Astrocyte (in vitro differentiated cells and primary cell): ENCODE measurements at regions not wholly inside any gene's neighbourhood (a gene's known extent, or its start where the extent isn't known, plus 50 kb on each side); places are given as distances from the start of the nearest gene placed in this dataset.

Source experiments
- DNase-seq: peaks from one replicate; pipeline ENCODE4 v3.0.0-alpha.2; 2010; ENCODE audit warnings: low read depth
- FAIRE-seq: peaks from 2 replicates; lab custom pipeline; 2011; peaks lifted over from hg19 to GRCh38; lab: Jason Lieb, UNC
- H2AFZ ChIP-seq: 2 replicates; pipeline ENCODE4 v1.6.0; 2012; ENCODE audit warnings: low read depth, low read length, inconsistent platforms
- H3K27ac ChIP-seq: 2 replicates; pipeline ENCODE4 v1.5.1; 2011; ENCODE audit warnings: low read depth, low read length, inconsistent platforms
- H3K27me3 ChIP-seq: 2 replicates; pipeline ENCODE4 v1.6.0; 2011; ENCODE audit warnings: low read length, inconsistent platforms; ENCODE audit not compliant: insufficient read depth
- H3K36me3 ChIP-seq: 2 replicates; pipeline ENCODE4 v1.5.1; 2011; ENCODE audit warnings: low read length, inconsistent platforms; ENCODE audit not compliant: insufficient read depth
- H3K4me1 ChIP-seq: 2 replicates; pipeline ENCODE4 v1.5.1; 2011; ENCODE audit warnings: low read length, inconsistent platforms; ENCODE audit not compliant: insufficient read depth
- H3K4me2 ChIP-seq: 2 replicates; pipeline ENCODE4 v1.6.0; 2012; ENCODE audit warnings: low read length, inconsistent platforms
- H3K4me3 ChIP-seq: 2 replicates; pipeline ENCODE4 v1.5.1; 2011; ENCODE audit warnings: low read depth, mild to moderate bottlenecking, low read length, inconsistent platforms; ENCODE audit not compliant: insufficient read depth
- H3K79me2 ChIP-seq: 2 replicates; pipeline ENCODE4 v1.6.0; 2012; ENCODE audit warnings: mild to moderate bottlenecking, low read length, inconsistent platforms; ENCODE audit not compliant: insufficient read depth
- H3K9ac ChIP-seq: 2 replicates; pipeline ENCODE4 v1.6.0; 2012; ENCODE audit warnings: mild to moderate bottlenecking, low read length, inconsistent platforms
- H3K9me3 ChIP-seq: 2 replicates; pipeline ENCODE4 v1.5.1; 2012; ENCODE audit warnings: low read depth, mild to moderate bottlenecking, low read length, inconsistent platforms; ENCODE audit not compliant: insufficient read depth
- H4K20me1 ChIP-seq: 2 replicates; pipeline ENCODE4 v1.6.0; 2012; ENCODE audit warnings: low read length, inconsistent platforms; ENCODE audit not compliant: insufficient read depth
- H3K27ac Mint-ChIP-seq: one replicate; pipeline ENCODE4 v1.8.0; 2021; ENCODE audit warnings: mild to moderate bottlenecking, mixed read lengths; ENCODE audit not compliant: unreplicated experiment
- H3K27me3 Mint-ChIP-seq: one replicate; pipeline ENCODE4 v1.8.0; 2021; ENCODE audit warnings: low read depth, mixed read lengths; ENCODE audit not compliant: unreplicated experiment
- H3K36me3 Mint-ChIP-seq: one replicate; pipeline ENCODE4 v1.8.0; 2021; ENCODE audit warnings: low read depth, mixed read lengths; ENCODE audit not compliant: unreplicated experiment
- H3K4me1 Mint-ChIP-seq: one replicate; pipeline ENCODE4 v1.8.0; 2021; ENCODE audit warnings: low read depth, mixed read lengths; ENCODE audit not compliant: unreplicated experiment
- H3K4me3 Mint-ChIP-seq: one replicate; pipeline ENCODE4 v1.8.0; 2021; ENCODE audit warnings: mild to moderate bottlenecking, moderate library complexity, mixed read lengths; ENCODE audit not compliant: unreplicated experiment
- H3K9me3 Mint-ChIP-seq: one replicate; pipeline ENCODE4 v1.8.0; 2021; ENCODE audit warnings: mild to moderate bottlenecking, mixed read lengths; ENCODE audit not compliant: unreplicated experiment
- EZH2 ChIP-seq: IDR thresholded peaks from 2 replicates; pipeline ENCODE4 v1.6.1; 2012; ENCODE audit warnings: mild to moderate bottlenecking, low read length, inconsistent platforms; ENCODE audit not compliant: insufficient read depth
- TF ChIP-seq, protein P1 (sequence below): IDR thresholded peaks from 2 replicates; pipeline ENCODE4 v1.5.1; 2011; ENCODE audit warnings: low read depth, mild to moderate bottlenecking, inconsistent platforms, low read length, moderate library complexity; ENCODE audit not compliant: insufficient read depth

DNA sequence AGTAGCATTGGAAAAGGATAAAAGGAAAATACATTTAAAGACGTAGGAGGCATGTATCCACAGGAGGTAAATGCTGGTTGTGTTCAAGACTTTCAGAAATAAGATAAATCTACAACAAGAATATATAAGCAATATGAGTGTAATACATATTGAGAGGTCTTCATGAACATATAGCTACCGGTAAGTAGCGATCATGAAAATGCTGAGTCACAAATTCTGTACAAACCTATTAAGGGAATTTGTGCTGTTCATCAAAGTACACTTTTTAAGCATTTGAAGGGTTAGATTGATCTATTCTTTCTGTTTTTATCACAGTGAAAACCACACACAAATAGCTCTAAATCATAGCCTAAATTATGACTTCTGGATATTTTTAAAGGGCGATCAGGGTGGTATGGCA, 173.1 kb upstream of the NYAP2 start:
- H3K4me1 Mint-ChIP-seq = no peaks in the 10 kb centered on the region

DNA sequence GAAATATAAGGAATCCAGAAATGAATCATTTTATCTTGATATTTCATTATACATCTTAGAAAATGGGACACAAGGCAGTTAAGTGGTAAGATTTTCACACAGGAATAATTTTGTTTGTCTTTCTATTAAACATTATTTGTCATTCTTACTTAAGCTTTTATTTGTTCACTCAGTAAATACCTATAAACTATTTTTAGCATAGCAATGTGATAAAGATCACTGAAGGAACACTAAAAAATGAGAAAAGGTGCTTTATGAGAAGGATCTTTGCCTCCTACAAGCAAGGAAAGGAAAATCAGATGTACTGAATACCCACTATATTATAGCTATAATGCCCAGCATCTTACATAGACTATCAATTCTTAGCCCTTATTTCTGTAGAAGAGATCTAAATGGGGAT, 176.2 kb upstream of the NYAP2 start:
- Mint-ChIP-seq H3K27me3 (no peaks in the 10 kb centered on the region), H3K27ac (no peak overlapping the region), H3K4me1 (no peaks in the 10 kb centered on the region), H3K36me3 (no peaks in the 10 kb centered on the region), H3K4me3 (no peak overlapping the region), H3K9me3 (no peaks in the 10 kb centered on the region)
- Histone ChIP-seq H3K27me3 (no peaks in the 10 kb centered on the region), H3K27ac (no peak overlapping the region), H3K4me3 (no peak overlapping the region), H3K36me3 (no peaks in the 10 kb centered on the region), H4K20me1 (no peaks in the 10 kb centered on the region), H3K9me3 (no peaks in the 10 kb centered on the region), H3K4me2 (no peak overlapping the region), H2AFZ (no peak overlapping the region), H3K4me1 (no peaks in the 10 kb centered on the region), H3K9ac (no peak overlapping the region), H3K79me2 (no peaks in the 10 kb centered on the region)
- no peak for FAIRE-seq
- DNase-seq = no peak
- TF ChIP-seq EZH2 = no peak
- TF ChIP-seq, protein P1, sequence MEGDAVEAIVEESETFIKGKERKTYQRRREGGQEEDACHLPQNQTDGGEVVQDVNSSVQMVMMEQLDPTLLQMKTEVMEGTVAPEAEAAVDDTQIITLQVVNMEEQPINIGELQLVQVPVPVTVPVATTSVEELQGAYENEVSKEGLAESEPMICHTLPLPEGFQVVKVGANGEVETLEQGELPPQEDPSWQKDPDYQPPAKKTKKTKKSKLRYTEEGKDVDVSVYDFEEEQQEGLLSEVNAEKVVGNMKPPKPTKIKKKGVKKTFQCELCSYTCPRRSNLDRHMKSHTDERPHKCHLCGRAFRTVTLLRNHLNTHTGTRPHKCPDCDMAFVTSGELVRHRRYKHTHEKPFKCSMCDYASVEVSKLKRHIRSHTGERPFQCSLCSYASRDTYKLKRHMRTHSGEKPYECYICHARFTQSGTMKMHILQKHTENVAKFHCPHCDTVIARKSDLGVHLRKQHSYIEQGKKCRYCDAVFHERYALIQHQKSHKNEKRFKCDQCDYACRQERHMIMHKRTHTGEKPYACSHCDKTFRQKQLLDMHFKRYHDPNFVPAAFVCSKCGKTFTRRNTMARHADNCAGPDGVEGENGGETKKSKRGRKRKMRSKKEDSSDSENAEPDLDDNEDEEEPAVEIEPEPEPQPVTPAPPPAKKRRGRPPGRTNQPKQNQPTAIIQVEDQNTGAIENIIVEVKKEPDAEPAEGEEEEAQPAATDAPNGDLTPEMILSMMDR = no peak

More for the DNA sequence above, 173.1 kb upstream of the NYAP2 start:
- no peak overlapping the region for H3K4me2 ChIP-seq
- H3K9me3 ChIP-seq = no peaks in the 10 kb centered on the region
- no peak overlapping the region for H3K4me3 Mint-ChIP-seq
- H3K4me1 ChIP-seq = no peaks in the 10 kb centered on the region
- H2AFZ ChIP-seq = no peak overlapping the region
- TF ChIP-seq, protein P1 = no peak
- no peak for TF ChIP-seq EZH2
- H3K27ac Mint-ChIP-seq = no peak overlapping the region
- no peaks in the 10 kb centered on the region for H3K27me3 Mint-ChIP-seq
- no peak for DNase-seq
- H3K36me3 ChIP-seq = no peaks in the 10 kb centered on the region
- no peak overlapping the region for H3K4me3 ChIP-seq
- H3K79me2 ChIP-seq = no peaks in the 10 kb centered on the region
- no peaks in the 10 kb centered on the region for H3K27me3 ChIP-seq
- no peaks in the 10 kb centered on the region for H3K9me3 Mint-ChIP-seq
- no peak overlapping the region for H3K9ac ChIP-seq
- H3K27ac ChIP-seq = no peak overlapping the region
- no peaks in the 10 kb centered on the region for H3K36me3 Mint-ChIP-seq
- no peak for FAIRE-seq
- no peaks in the 10 kb centered on the region for H4K20me1 ChIP-seq

DNA sequence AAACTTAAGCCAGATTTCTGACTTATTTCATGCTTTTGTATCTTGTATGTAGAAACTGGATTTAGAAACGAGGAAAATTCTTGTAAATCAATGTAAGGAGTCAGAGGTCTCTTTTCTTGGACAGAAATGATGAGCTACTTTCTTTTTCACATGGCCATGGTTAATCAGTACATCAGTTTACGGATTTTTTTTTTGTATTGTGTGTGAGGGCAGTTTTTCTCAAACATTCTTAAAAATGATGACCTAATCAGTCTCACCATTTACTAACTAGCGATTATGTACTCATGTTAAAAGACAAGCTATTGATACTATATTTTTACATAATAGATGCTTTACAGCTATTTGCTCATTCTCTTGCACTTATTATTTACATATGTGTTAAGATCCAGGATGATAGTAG, 165.2 kb upstream of the DOCK10 start:
- no peaks in the 10 kb centered on the region for H4K20me1 ChIP-seq
- Mint-ChIP-seq H3K36me3 (no peaks in the 10 kb centered on the region), H3K4me3 (no peak overlapping the region), H3K4me1 (no peaks in the 10 kb centered on the region), H3K27ac (no peak overlapping the region), H3K9me3 (no peaks in the 10 kb centered on the region), H3K27me3 (no peaks in the 10 kb centered on the region)
- H3K4me1 ChIP-seq = no peaks in the 10 kb centered on the region
- DNase-seq (no peak), FAIRE-seq (no peak)
- no peak overlapping the region for H3K27ac ChIP-seq
- H3K79me2 ChIP-seq = no peaks in the 10 kb centered on the region
- TF ChIP-seq EZH2 = no peak
- TF ChIP-seq, protein P1 = no peak
- no peaks in the 10 kb centered on the region for H3K9me3 ChIP-seq
- H3K9ac ChIP-seq = no peak overlapping the region
- H3K36me3 ChIP-seq = no peaks in the 10 kb centered on the region
- H2AFZ ChIP-seq = no peak overlapping the region
- H3K4me2 ChIP-seq = no peak overlapping the region
- no peaks in the 10 kb centered on the region for H3K27me3 ChIP-seq
- H3K4me3 ChIP-seq = no peak overlapping the region
